H9 (cell line): ENCODE measurements at regions not wholly inside any gene's neighbourhood (a gene's known extent, or its start where the extent isn't known, plus 50 kb on each side); places are given as distances from the start of the nearest gene placed in this dataset.

Experiments used
- DNase-seq: peaks from one replicate; pipeline ENCODE4 v3.0.0-alpha.2; 2017
- H2AFZ ChIP-seq: one replicate; pipeline ENCODE4 v1.6.1; 2013; ENCODE audit warnings: mild to moderate bottlenecking, low read length, control low read depth, moderate library complexity
- H2AK5ac ChIP-seq: 2 replicates; pipeline ENCODE4 v1.6.1; 2013; ENCODE audit warnings: low read length, control low read depth, mixed read lengths; ENCODE audit not compliant: insufficient read length
- H2BK120ac ChIP-seq: one replicate; pipeline ENCODE4 v1.6.1; 2013; ENCODE audit warnings: low read depth, mild to moderate bottlenecking, low read length, control low read depth, inconsistent platforms; ENCODE audit not compliant: poor library complexity, severe bottlenecking
- H2BK12ac ChIP-seq: 2 replicates; pipeline ENCODE4 v1.6.1; 2013; ENCODE audit warnings: low read length, control low read depth, mixed read lengths, low read depth; ENCODE audit not compliant: insufficient read length
- H2BK15ac ChIP-seq: 2 replicates; pipeline ENCODE4 v1.6.1; 2013; ENCODE audit warnings: low read depth, low read length, control low read depth
- H2BK20ac ChIP-seq: one replicate; pipeline ENCODE4 v1.6.1; 2013; ENCODE audit warnings: low read depth, mild to moderate bottlenecking, low read length, control low read depth, inconsistent platforms; ENCODE audit not compliant: poor library complexity, severe bottlenecking
- H2BK5ac ChIP-seq: 2 replicates; pipeline ENCODE4 v1.6.1; 2013; ENCODE audit warnings: low read length, control low read depth, mixed read lengths; ENCODE audit not compliant: insufficient read length
- H3K14ac ChIP-seq: 2 replicates; pipeline ENCODE4 v1.6.1; 2013; ENCODE audit warnings: low read length, control low read depth; ENCODE audit not compliant: insufficient read depth
- H3K18ac ChIP-seq: 2 replicates; pipeline ENCODE4 v1.6.1; 2013; ENCODE audit warnings: low read depth, mild to moderate bottlenecking, mixed read lengths, low read length, control low read depth; ENCODE audit not compliant: insufficient read length
- H3K23ac ChIP-seq: 2 replicates; pipeline ENCODE4 v1.6.1; 2013; ENCODE audit warnings: low read length, control low read depth, mixed read lengths, low read depth; ENCODE audit not compliant: insufficient read length
- H3K23me2 ChIP-seq: 2 replicates; pipeline ENCODE4 v1.6.1; 2013; ENCODE audit warnings: low read depth, mild to moderate bottlenecking, mixed read lengths, low read length, control low read depth; ENCODE audit not compliant: insufficient read length, poor library complexity, severe bottlenecking
- H3K27ac ChIP-seq: 2 replicates; pipeline ENCODE4 v1.5.1; 2013; ENCODE audit warnings: low read length, control low read depth, mixed read lengths, low read depth; ENCODE audit not compliant: insufficient read length
- H3K27me3 ChIP-seq: 2 replicates; pipeline ENCODE4 v1.6.1; 2013; ENCODE audit warnings: low read length, control low read depth, inconsistent platforms; ENCODE audit not compliant: insufficient read depth
- H3K4ac ChIP-seq: 2 replicates; pipeline ENCODE4 v1.6.1; 2013; ENCODE audit warnings: low read depth, mild to moderate bottlenecking, control low read depth, inconsistent platforms, low read length, moderate library complexity
- H3K4me1 ChIP-seq: 2 replicates; pipeline ENCODE4 v1.6.1; 2013; ENCODE audit warnings: low read length, control low read depth, inconsistent platforms; ENCODE audit not compliant: insufficient read depth
- H3K4me2 ChIP-seq: 2 replicates; pipeline ENCODE4 v1.6.1; 2013; ENCODE audit warnings: low read length, control low read depth, mixed read lengths; ENCODE audit not compliant: insufficient read length, insufficient read depth
- H3K56ac ChIP-seq: 2 replicates; pipeline ENCODE4 v1.6.1; 2013; ENCODE audit warnings: low read depth, mild to moderate bottlenecking, mixed read lengths, low read length, control low read depth; ENCODE audit not compliant: insufficient read length
- H3K79me1 ChIP-seq: 2 replicates; pipeline ENCODE4 v1.6.1; 2013; ENCODE audit warnings: low read depth, mild to moderate bottlenecking, moderate library complexity, low read length, control low read depth, inconsistent platforms; ENCODE audit not compliant: insufficient read depth, poor library complexity, severe bottlenecking
- H3K79me2 ChIP-seq: 2 replicates; pipeline ENCODE4 v1.6.1; 2013; ENCODE audit warnings: low read length, control low read depth, inconsistent platforms; ENCODE audit not compliant: insufficient read depth
- H3K9ac ChIP-seq: 2 replicates; pipeline ENCODE4 v1.6.1; 2013; ENCODE audit warnings: low read length, control low read depth, mixed read lengths; ENCODE audit not compliant: insufficient read length; ENCODE audit errors: extremely low read depth
- H3K9me3 ChIP-seq: one replicate; pipeline ENCODE4 v1.6.1; 2013; ENCODE audit warnings: low read depth, low read length, inconsistent platforms; ENCODE audit not compliant: control insufficient read depth
- H3T11ph ChIP-seq: one replicate; pipeline ENCODE4 v1.6.1; 2013; ENCODE audit warnings: mild to moderate bottlenecking, low read length, control low read depth, inconsistent platforms
- H4K20me1 ChIP-seq: one replicate; pipeline ENCODE4 v1.6.1; 2013; ENCODE audit not compliant: control insufficient read depth, insufficient read length, insufficient read depth
- H4K5ac ChIP-seq: 2 replicates; pipeline ENCODE4 v1.6.1; 2013; ENCODE audit warnings: low read depth, mild to moderate bottlenecking, mixed read lengths, low read length, control low read depth; ENCODE audit not compliant: insufficient read length
- H4K8ac ChIP-seq: replicated peaks from 2 replicates; pipeline ENCODE4 v1.6.1; 2013; ENCODE audit warnings: low read length, control low read depth, mixed read lengths, low read depth; ENCODE audit not compliant: insufficient read length
- H4K91ac ChIP-seq: 2 replicates; pipeline ENCODE4 v1.6.1; 2013; ENCODE audit warnings: low read depth, mild to moderate bottlenecking, moderate library complexity, mixed read lengths, low read length, control low read depth; ENCODE audit not compliant: insufficient read length
- H3K27ac Mint-ChIP-seq, 3 experiments: 2 replicates in 2 of 3; 3 replicates in 1 of 3; pipeline ENCODE4 v1.8.0; 2020 to 2021; ENCODE audit warnings: mixed read lengths in 3 of 3, mild to moderate bottlenecking in 1 of 3, moderate library complexity in 1 of 3
- H3K27me3 Mint-ChIP-seq: 2 replicates; pipeline ENCODE4 v1.8.0; 2021; ENCODE audit warnings: low read depth, mild to moderate bottlenecking, moderate library complexity, mixed read lengths
- H3K36me3 Mint-ChIP-seq, 3 experiments: 2 replicates in 2 of 3; 3 replicates in 1 of 3; pipeline ENCODE4 v1.8.0; 2020 to 2021; ENCODE audit warnings: low read depth in 3 of 3, mixed read lengths in 3 of 3; ENCODE audit not compliant: insufficient read depth in 1 of 3
- H3K4me1 Mint-ChIP-seq, 2 experiments: 2 replicates each; pipeline ENCODE4 v1.8.0; 2020; ENCODE audit warnings: mixed read lengths in 2 of 2
- H3K4me3 Mint-ChIP-seq, 2 experiments: 2 replicates in 1 of 2; 3 replicates in 1 of 2; pipeline ENCODE4 v1.8.0; 2020 to 2021; ENCODE audit warnings: mild to moderate bottlenecking in 2 of 2, mixed read lengths in 2 of 2, moderate library complexity in 1 of 2
- H3K9me3 Mint-ChIP-seq, 2 experiments: 2 replicates in 1 of 2; 3 replicates in 1 of 2; pipeline ENCODE4 v1.8.0; 2020; ENCODE audit warnings: mild to moderate bottlenecking in 2 of 2, mixed read lengths in 2 of 2, moderate library complexity in 1 of 2
- CTCF ChIP-seq: fragments of 200-600 bp; sonication (generic); conservative IDR thresholded peaks from 3 replicates; pipeline ENCODE4 v1.8.0; 2021; ENCODE audit warnings: antibody characterized with exemption, mild to moderate bottlenecking
- WGBS: extraction: QIAGEN DNeasy Blood & Tissue Kit; methylation state at CpG from one replicate; pipeline ENCODE4 v1.1.7; 2013; ENCODE audit warnings: missing lambda C conversion rate, low lambda C conversion rate, mixed read lengths; ENCODE audit not compliant: insufficient read length; ENCODE audit errors: extremely low coverage; 5-methylcytosine and 5-hydroxymethylcytosine counted together

- no peak overlapping the region for H3K9ac ChIP-seq
- peaks cover 12% of the 10 kb centered on the region for H3K9me3 ChIP-seq
- H2BK12ac ChIP-seq, result no peak overlapping the region
- H3K23ac ChIP-seq, result no peak overlapping the region
- no peak overlapping the region for H2BK120ac ChIP-seq
- no peak overlapping the region for H3K4me2 ChIP-seq
- no peak overlapping the region for H2BK5ac ChIP-seq
- peaks cover 16 to 17% of the 10 kb centered on the region in 2 experiments for H3K4me1 Mint-ChIP-seq
- no peak overlapping the region for H2AFZ ChIP-seq
- no peaks in the 10 kb centered on the region for H3K79me1 ChIP-seq
- no peak overlapping the region for H3K56ac ChIP-seq
- no peak overlapping the region for H3K27ac ChIP-seq
- no peak overlapping the region for H2BK20ac ChIP-seq
- no peak overlapping the region for H4K8ac ChIP-seq
- H4K5ac ChIP-seq, result no peak overlapping the region
- no peaks in the 10 kb centered on the region; the same call in 1 of the 2 replicates for H3K4me1 ChIP-seq
- H2AK5ac ChIP-seq, result no peak overlapping the region
- WGBS, result no CpG with 5 or more reads among the region's 4 CpGs
- DNase-seq, result no peak
- H3K23me2 ChIP-seq, result no peaks in the 10 kb centered on the region
- H3K4me3 Mint-ChIP-seq, result no peak overlapping the region
- no peak overlapping the region for H3T11ph ChIP-seq
- no peak overlapping the region for H3K18ac ChIP-seq
- H3K27me3 ChIP-seq, result no peaks in the 10 kb centered on the region
- no peaks in the 10 kb centered on the region for H3K79me2 ChIP-seq
- TF ChIP-seq CTCF, result no peak
- peaks cover 21 to 32% (median 24%) of the 10 kb centered on the region in 3 experiments for H3K36me3 Mint-ChIP-seq
- H2BK15ac ChIP-seq, result no peak overlapping the region
- no peak overlapping the region for H3K4ac ChIP-seq
- peaks cover 10% of the 10 kb centered on the region for H3K27me3 Mint-ChIP-seq
- H3K9me3 Mint-ChIP-seq, result peaks cover 31 to 35% of the 10 kb centered on the region in 2 experiments
- H4K91ac ChIP-seq, result no peak overlapping the region
- no peak overlapping the region; a peak in 1 of 7 replicates for H3K27ac Mint-ChIP-seq
- no peaks in the 10 kb centered on the region for H4K20me1 ChIP-seq
- H3K14ac ChIP-seq, result no peak overlapping the region
These were observed 238.9 kb downstream of the ACTR3B start for GRCh38 chr7:152998420-152998819.
